ENCODE measurements at regions not wholly inside any gene's neighbourhood (a gene's known extent, or its start where the extent isn't known, plus 50 kb on each side); places are given as distances from the start of the nearest gene placed in this dataset.

- H3K27ac ChIP-seq (ENCODE audit: low read depth, low read length, poor library complexity, severe bottlenecking): no peak overlapping the region
- H3K4me1 ChIP-seq (ENCODE audit: insufficient read depth, low read length, severe bottlenecking): no peaks in the 10 kb centered on the region
- no peaks in the 10 kb centered on the region for H3K79me2 ChIP-seq (ENCODE audit: insufficient read depth, low read length)
- no peak for TF ChIP-seq CTCF (IDR thresholded peaks at IDR 0.05; ENCODE audit: low read length)
- no peak for TF ChIP-seq EZH2 (IDR thresholded peaks at IDR 0.05; ENCODE audit: borderline replicate concordance, low read length)
- no peak overlapping the region for H3K9ac ChIP-seq (ENCODE audit: low read length)
- H3K36me3 ChIP-seq (ENCODE audit: insufficient read depth, low read length): no peaks in the 10 kb centered on the region
- no peaks in the 10 kb centered on the region for H3K9me2 ChIP-seq (ENCODE audit: low read depth, low read length)
- no peak overlapping the region for H2AFZ ChIP-seq (ENCODE audit: low read length)
- no peaks in the 10 kb centered on the region for H3K27me3 ChIP-seq (ENCODE audit: insufficient read depth, low read length)
- no peaks in the 10 kb centered on the region for H4K20me1 ChIP-seq (ENCODE audit: insufficient read depth, low read length)
- no peaks in the 10 kb centered on the region for H3F3A ChIP-seq (ENCODE audit: insufficient read depth, low read length)
- H3K4me3 ChIP-seq (ENCODE audit: low read depth, low read length, poor library complexity, severe bottlenecking): no peak overlapping the region
- no peak overlapping the region for H3K4me2 ChIP-seq (ENCODE audit: low read length)
- H3K9me3 ChIP-seq (ENCODE audit: low read length): no peaks in the 10 kb centered on the region
These were observed 392.0 kb downstream of the EFNA5 start for GRCh38 chr5:107278774-107279173.

DNA sequence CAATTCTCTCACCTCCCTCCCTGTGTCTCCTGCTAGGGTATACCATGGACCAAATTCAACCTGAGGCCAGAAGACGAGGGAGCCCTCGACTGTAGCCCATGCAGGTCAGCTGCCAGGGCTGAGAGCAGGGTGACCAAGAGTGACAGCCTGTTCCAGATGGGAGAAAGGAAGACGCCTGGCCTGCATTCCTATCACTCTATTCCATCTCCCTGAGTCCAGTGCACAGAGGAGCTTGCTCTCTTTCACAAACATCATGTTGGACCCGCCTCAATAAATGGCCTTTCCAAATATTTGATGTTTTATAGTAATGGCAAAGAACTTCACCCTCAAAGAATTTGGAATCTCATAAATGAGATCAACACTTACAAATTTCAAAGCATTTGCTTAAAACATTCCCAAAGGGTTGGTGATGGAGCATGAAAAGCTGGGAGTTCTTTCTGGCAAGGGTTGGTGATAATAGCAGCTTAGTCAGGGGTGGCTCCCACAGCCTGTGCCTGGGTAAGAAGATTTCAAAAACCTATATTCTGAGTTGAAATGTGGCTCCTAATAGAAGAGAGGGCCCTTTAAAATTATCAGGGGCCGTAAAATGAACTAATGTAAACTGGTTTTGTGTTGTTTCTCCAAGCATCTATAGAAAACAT, 393.1 kb downstream of the EFNA5 start:
- H3K79me2 ChIP-seq (ENCODE audit: insufficient read depth, low read length): no peaks in the 10 kb centered on the region
- no peak for TF ChIP-seq EZH2 (IDR thresholded peaks at IDR 0.05; ENCODE audit: borderline replicate concordance, low read length)
- no peak for TF ChIP-seq CTCF (IDR thresholded peaks at IDR 0.05; ENCODE audit: low read length)
- H4K20me1 ChIP-seq (ENCODE audit: insufficient read depth, low read length): no peaks in the 10 kb centered on the region
- no peaks in the 10 kb centered on the region for H3K4me1 ChIP-seq (ENCODE audit: insufficient read depth, low read length, severe bottlenecking)
- H3K9me3 ChIP-seq (ENCODE audit: low read length): no peaks in the 10 kb centered on the region
- no peaks in the 10 kb centered on the region for H3K27me3 ChIP-seq (ENCODE audit: insufficient read depth, low read length)
- no peak overlapping the region for H3K4me3 ChIP-seq (ENCODE audit: low read depth, low read length, poor library complexity, severe bottlenecking)
- H3K4me2 ChIP-seq (ENCODE audit: low read length): no peak overlapping the region
- H3K36me3 ChIP-seq (ENCODE audit: insufficient read depth, low read length): no peaks in the 10 kb centered on the region
- H3K9ac ChIP-seq (ENCODE audit: low read length): no peak overlapping the region
- no peak overlapping the region for H2AFZ ChIP-seq (ENCODE audit: low read length)
- H3K27ac ChIP-seq (ENCODE audit: low read depth, low read length, poor library complexity, severe bottlenecking): no peak overlapping the region
- H3K9me2 ChIP-seq (ENCODE audit: low read depth, low read length): no peaks in the 10 kb centered on the region
- H3F3A ChIP-seq (ENCODE audit: insufficient read depth, low read length): no peaks in the 10 kb centered on the region

GRCh38 chr5:107275333-107275732, 395.4 kb downstream of the EFNA5 start:
- Histone ChIP-seq H3K4me1 (ENCODE audit: insufficient read depth, low read length, severe bottlenecking) (no peaks in the 10 kb centered on the region), H3K9me3 (ENCODE audit: low read length) (no peaks in the 10 kb centered on the region), H3K4me3 (ENCODE audit: low read depth, low read length, poor library complexity, severe bottlenecking) (no peak overlapping the region), H4K20me1 (ENCODE audit: insufficient read depth, low read length) (no peaks in the 10 kb centered on the region), H2AFZ (ENCODE audit: low read length) (no peak overlapping the region), H3K9ac (ENCODE audit: low read length) (no peak overlapping the region), H3F3A (ENCODE audit: insufficient read depth, low read length) (no peaks in the 10 kb centered on the region), H3K79me2 (ENCODE audit: insufficient read depth, low read length) (no peaks in the 10 kb centered on the region), H3K27ac (ENCODE audit: low read depth, low read length, poor library complexity, severe bottlenecking) (no peak overlapping the region), H3K4me2 (ENCODE audit: low read length) (no peak overlapping the region), H3K9me2 (ENCODE audit: low read depth, low read length) (no peaks in the 10 kb centered on the region), H3K36me3 (ENCODE audit: insufficient read depth, low read length) (no peaks in the 10 kb centered on the region), H3K27me3 (ENCODE audit: insufficient read depth, low read length) (no peaks in the 10 kb centered on the region)
- TF ChIP-seq CTCF (IDR thresholded peaks at IDR 0.05; ENCODE audit: low read length): no peak
- TF ChIP-seq EZH2 (IDR thresholded peaks at IDR 0.05; ENCODE audit: borderline replicate concordance, low read length): no peak
